ENCODE measurements at regions not wholly inside any gene's neighbourhood (a gene's known extent, or its start where the extent isn't known, plus 50 kb on each side); places are given as distances from the start of the nearest gene placed in this dataset.

GRCh38 chr22:49016909-49017481 is 810.7 kb downstream of the BRD1 start:
- no peak overlapping the region for H3K4me3 ChIP-seq (ENCODE audit: low read depth, low read length)
- no peak for TF ChIP-seq CTCF (IDR thresholded peaks at IDR 0.05; ENCODE audit: borderline replicate concordance, insufficient read depth, low read depth, low read length)

GRCh38 chr22:49015993-49016908 is 811.4 kb downstream of the BRD1 start:
- TF ChIP-seq CTCF (IDR thresholded peaks at IDR 0.05; ENCODE audit: borderline replicate concordance, insufficient read depth, low read depth, low read length), result no peak
- no peak overlapping the region for H3K4me3 ChIP-seq (ENCODE audit: low read depth, low read length)

- H3K4me3 ChIP-seq (ENCODE audit: low read depth, low read length), result no peak overlapping the region
- TF ChIP-seq CTCF (IDR thresholded peaks at IDR 0.05; ENCODE audit: borderline replicate concordance, insufficient read depth, low read depth, low read length), result no peak
Measured at GRCh38 chr22:49015459-49015858, 812.2 kb downstream of the BRD1 start.

GRCh38 chr22:49014227-49015201 is 813.2 kb downstream of the BRD1 start:
- no peak overlapping the region for H3K4me3 ChIP-seq (ENCODE audit: low read depth, low read length)
- no peak for TF ChIP-seq CTCF (IDR thresholded peaks at IDR 0.05; ENCODE audit: borderline replicate concordance, insufficient read depth, low read depth, low read length)

GRCh38 chr22:49013707-49014106 is 814.0 kb downstream of the BRD1 start:
- H3K4me3 ChIP-seq (ENCODE audit: low read depth, low read length), result no peak overlapping the region
- no peak for TF ChIP-seq CTCF (IDR thresholded peaks at IDR 0.05; ENCODE audit: borderline replicate concordance, insufficient read depth, low read depth, low read length)

GRCh38 chr22:49012712-49013395 is 814.8 kb downstream of the BRD1 start:
- TF ChIP-seq CTCF (IDR thresholded peaks at IDR 0.05; ENCODE audit: borderline replicate concordance, insufficient read depth, low read depth, low read length), result no peak
- no peak overlapping the region for H3K4me3 ChIP-seq (ENCODE audit: low read depth, low read length)
